ENCODE measurements at regions not wholly inside any gene's neighbourhood (a gene's known extent, or its start where the extent isn't known, plus 50 kb on each side); places are given as distances from the start of the nearest gene placed in this dataset.
"Not testable (repeated sequence)": the region's sequence is repeated elsewhere in the genome, so short reads cannot be mapped to it uniquely, and the experiment has no call there.

- FAIRE-seq; DNase-seq (ENCODE audit: insufficient read length, low spot score): not testable (repeated sequence)
These were observed 376.1 kb downstream of the BCL2L11 start for GRCh38 chr2:111496860-111497259.

- not testable (repeated sequence) for DNase-seq (ENCODE audit: insufficient read length, low spot score); FAIRE-seq
These were observed 376.6 kb downstream of the BCL2L11 start for GRCh38 chr2:111497270-111497669.

GRCh38 chr2:111500536-111501062, 379.9 kb downstream of the BCL2L11 start:
- DNase-seq (ENCODE audit: insufficient read length, low spot score); FAIRE-seq: not testable (repeated sequence)

GRCh38 chr2:111503844-111504570, 380.0 kb downstream of the ANAPC1 start:
- FAIRE-seq; DNase-seq (ENCODE audit: insufficient read length, low spot score): not testable (repeated sequence)

- DNase-seq (ENCODE audit: insufficient read length, low spot score); FAIRE-seq: not testable (repeated sequence)
These were observed 379.4 kb downstream of the ANAPC1 start for GRCh38 chr2:111504571-111504942.

GRCh38 chr2:111505267-111505666, 378.7 kb downstream of the ANAPC1 start:
- not testable (repeated sequence) for FAIRE-seq; DNase-seq (ENCODE audit: insufficient read length, low spot score)

GRCh38 chr2:111506936-111507335, 377.1 kb downstream of the ANAPC1 start:
- peak; percentile 64 for FAIRE-seq
- not testable (repeated sequence) for DNase-seq (ENCODE audit: insufficient read length, low spot score)

- not testable (repeated sequence) for FAIRE-seq; DNase-seq (ENCODE audit: insufficient read length, low spot score)
These were observed 374.6 kb downstream of the ANAPC1 start for GRCh38 chr2:111509225-111509869.

GRCh38 chr2:111510384-111510783, 373.6 kb downstream of the ANAPC1 start:
- not testable (repeated sequence) for DNase-seq (ENCODE audit: insufficient read length, low spot score); FAIRE-seq

GRCh38 chr2:111511062-111511461, 372.9 kb downstream of the ANAPC1 start:
- DNase-seq (ENCODE audit: insufficient read length, low spot score) = not testable (repeated sequence)

GRCh38 chr2:111512378-111512777, 371.6 kb downstream of the ANAPC1 start:
- DNase-seq (ENCODE audit: insufficient read length, low spot score); FAIRE-seq: not testable (repeated sequence)

More at GRCh38 chr2:111511062-111511461, 372.9 kb downstream of the ANAPC1 start:
- not testable (repeated sequence) for FAIRE-seq

GRCh38 chr2:111514138-111514537, 369.9 kb downstream of the ANAPC1 start:
- FAIRE-seq; DNase-seq (ENCODE audit: insufficient read length, low spot score): not testable (repeated sequence)

- DNase-seq (ENCODE audit: insufficient read length, low spot score); FAIRE-seq: not testable (repeated sequence)
These were observed 366.8 kb downstream of the ANAPC1 start for GRCh38 chr2:111517050-111517720.

GRCh38 chr2:111517721-111518053, 366.3 kb downstream of the ANAPC1 start:
- not testable (repeated sequence) for DNase-seq (ENCODE audit: insufficient read length, low spot score); FAIRE-seq

- TF ChIP-seq PAX5 (IDR thresholded peaks at IDR 0.05; ENCODE audit: insufficient read depth, low read length, severe bottlenecking) (no peak), SPI1 (IDR thresholded peaks at IDR 0.05; ENCODE audit: low read depth, low read length) (no peak), POLR2AphosphoS5 (IDR thresholded peaks at IDR 0.05; ENCODE audit: low read depth, low read length) (no peak), POLR2A (IDR thresholded peaks at IDR 0.05; ENCODE audit: low read depth, low read length) (no peak), TAF1 (IDR thresholded peaks at IDR 0.05; ENCODE audit: low read depth, low read length) (no peak), POU2F2 (IDR thresholded peaks at IDR 0.05; ENCODE audit: low read depth, low read length) (no peak)
- no peak for DNase-seq (ENCODE audit: insufficient read length, low spot score)
- FAIRE-seq = no peak
These were observed 364.9 kb downstream of the ANAPC1 start for GRCh38 chr2:111519071-111519470.

Data from GM12891 (cell line).